ENCODE measurements at regions not wholly inside any gene's neighbourhood (a gene's known extent, or its start where the extent isn't known, plus 50 kb on each side); places are given as distances from the start of the nearest gene placed in this dataset.

GRCh38 chr21:43294194-43294902 is 125.5 kb downstream of the CRYAA start:
- TF ChIP-seq, protein P1, sequence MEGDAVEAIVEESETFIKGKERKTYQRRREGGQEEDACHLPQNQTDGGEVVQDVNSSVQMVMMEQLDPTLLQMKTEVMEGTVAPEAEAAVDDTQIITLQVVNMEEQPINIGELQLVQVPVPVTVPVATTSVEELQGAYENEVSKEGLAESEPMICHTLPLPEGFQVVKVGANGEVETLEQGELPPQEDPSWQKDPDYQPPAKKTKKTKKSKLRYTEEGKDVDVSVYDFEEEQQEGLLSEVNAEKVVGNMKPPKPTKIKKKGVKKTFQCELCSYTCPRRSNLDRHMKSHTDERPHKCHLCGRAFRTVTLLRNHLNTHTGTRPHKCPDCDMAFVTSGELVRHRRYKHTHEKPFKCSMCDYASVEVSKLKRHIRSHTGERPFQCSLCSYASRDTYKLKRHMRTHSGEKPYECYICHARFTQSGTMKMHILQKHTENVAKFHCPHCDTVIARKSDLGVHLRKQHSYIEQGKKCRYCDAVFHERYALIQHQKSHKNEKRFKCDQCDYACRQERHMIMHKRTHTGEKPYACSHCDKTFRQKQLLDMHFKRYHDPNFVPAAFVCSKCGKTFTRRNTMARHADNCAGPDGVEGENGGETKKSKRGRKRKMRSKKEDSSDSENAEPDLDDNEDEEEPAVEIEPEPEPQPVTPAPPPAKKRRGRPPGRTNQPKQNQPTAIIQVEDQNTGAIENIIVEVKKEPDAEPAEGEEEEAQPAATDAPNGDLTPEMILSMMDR (IDR thresholded peaks at IDR 0.05; ENCODE audit: low read depth, low read length), result no peak
- H3K4me3 ChIP-seq (replicated peaks in 1 of 2; ENCODE audit: low read depth in 2 of 2, low read length in 2 of 2), result no peak overlapping the region
- DNase-seq (ENCODE audit: low read depth in 2 of 2), result no peak

- TF ChIP-seq, protein P1 (IDR thresholded peaks at IDR 0.05; ENCODE audit: low read depth, low read length), result no peak
- no peak for DNase-seq (ENCODE audit: low read depth in 2 of 2)
Measured at GRCh38 chr21:43292866-43293142, 124.0 kb downstream of the CRYAA start.

GRCh38 chr21:43292041-43292865 is 123.4 kb downstream of the CRYAA start:
- TF ChIP-seq, protein P1 (IDR thresholded peaks at IDR 0.05; ENCODE audit: low read depth, low read length), result no peak
- no peak overlapping the region for H3K4me3 ChIP-seq (replicated peaks in 1 of 2; ENCODE audit: low read depth in 2 of 2, low read length in 2 of 2)
- DNase-seq (ENCODE audit: low read depth in 2 of 2), result no peak

More at GRCh38 chr21:43292866-43293142, 124.0 kb downstream of the CRYAA start:
- no peak overlapping the region for H3K4me3 ChIP-seq (replicated peaks in 1 of 2; ENCODE audit: low read depth in 2 of 2, low read length in 2 of 2)

DNA sequence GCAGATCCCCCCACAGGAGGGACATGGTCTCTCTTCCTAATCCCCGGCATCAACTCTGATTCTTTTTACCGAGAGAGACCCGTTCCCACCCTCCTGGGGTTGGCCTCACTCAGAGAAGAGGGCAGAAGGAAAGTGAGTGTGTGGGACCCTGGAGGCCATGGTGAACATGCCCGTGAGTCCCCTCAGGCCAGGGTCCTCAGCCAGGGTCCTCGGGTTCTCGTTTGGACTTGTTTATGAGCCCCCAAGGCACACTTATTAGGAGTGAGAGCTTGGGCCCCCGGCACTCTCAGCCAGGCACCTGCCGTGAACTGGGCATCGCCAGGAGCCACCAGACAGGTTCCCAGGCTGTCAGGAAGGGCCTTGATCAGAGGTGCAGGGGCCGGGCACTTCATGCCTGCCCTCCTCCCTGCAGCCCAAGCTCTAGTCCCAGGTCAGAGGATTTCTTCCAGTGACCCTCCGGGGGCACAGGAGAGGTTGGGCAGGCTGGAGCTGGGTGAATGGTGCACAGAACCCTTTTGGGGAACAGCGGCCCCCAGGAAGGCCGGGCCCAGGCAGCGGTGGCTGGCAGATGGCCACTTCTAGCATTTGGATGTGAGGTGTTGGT is 122.6 kb downstream of the CRYAA start:
- DNase-seq (ENCODE audit: low read depth in 2 of 2), result no peak
- TF ChIP-seq, protein P1 (IDR thresholded peaks at IDR 0.05; ENCODE audit: low read depth, low read length), result no peak

DNA sequence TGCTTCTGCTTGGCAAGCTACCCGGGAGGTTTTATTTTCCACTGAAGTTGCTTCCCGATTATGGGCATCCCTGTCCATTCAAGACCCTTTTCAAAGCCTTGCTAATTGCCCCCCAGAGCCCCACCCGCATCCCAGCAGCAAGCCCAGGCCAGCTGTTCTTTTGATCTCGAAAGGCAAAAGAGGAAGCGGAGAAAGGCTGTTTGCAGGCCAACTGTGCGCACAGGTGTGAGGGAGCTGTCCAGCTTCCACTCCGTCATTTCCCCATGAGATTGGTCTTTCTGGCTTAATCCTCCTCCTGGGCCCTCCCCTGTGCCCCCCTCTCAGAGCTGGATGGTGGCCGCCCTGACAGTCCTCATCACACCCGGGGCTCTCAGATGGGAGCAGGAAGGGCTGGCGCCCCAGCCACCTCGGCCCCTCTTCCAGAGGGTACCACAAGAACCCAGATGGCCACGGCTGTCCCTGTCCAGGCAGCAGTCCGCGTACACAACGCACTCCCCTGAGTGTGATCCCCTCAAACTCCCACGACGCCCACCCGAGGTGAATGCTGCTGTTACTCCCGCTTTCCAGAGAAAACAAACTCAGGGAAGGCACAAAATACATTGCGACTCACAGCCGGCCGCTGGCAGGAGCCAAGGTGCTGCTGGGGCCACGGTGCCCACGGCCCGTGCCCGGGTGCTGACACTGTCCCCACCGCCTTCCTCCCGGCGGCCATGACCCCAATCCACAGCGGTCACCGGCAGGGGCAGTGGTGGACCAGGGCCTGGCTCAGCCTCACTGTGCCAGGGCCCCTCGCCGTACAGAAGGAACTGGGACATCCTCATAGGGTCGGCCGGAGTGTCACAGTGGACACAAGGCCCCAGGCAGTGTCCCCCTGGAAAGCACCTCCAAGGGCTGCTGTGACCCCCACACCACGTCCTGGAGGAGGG is 121.9 kb downstream of the CRYAA start:
- no peak overlapping the region for H3K4me3 ChIP-seq (replicated peaks in 1 of 2; ENCODE audit: low read depth in 2 of 2, low read length in 2 of 2)
- DNase-seq (ENCODE audit: low read depth in 2 of 2), result no peak
- TF ChIP-seq, protein P1 (IDR thresholded peaks at IDR 0.05; ENCODE audit: low read depth, low read length), result no peak

More for the DNA sequence above, 122.6 kb downstream of the CRYAA start:
- H3K4me3 ChIP-seq (replicated peaks in 1 of 2; ENCODE audit: low read depth in 2 of 2, low read length in 2 of 2), result no peak overlapping the region

DNA sequence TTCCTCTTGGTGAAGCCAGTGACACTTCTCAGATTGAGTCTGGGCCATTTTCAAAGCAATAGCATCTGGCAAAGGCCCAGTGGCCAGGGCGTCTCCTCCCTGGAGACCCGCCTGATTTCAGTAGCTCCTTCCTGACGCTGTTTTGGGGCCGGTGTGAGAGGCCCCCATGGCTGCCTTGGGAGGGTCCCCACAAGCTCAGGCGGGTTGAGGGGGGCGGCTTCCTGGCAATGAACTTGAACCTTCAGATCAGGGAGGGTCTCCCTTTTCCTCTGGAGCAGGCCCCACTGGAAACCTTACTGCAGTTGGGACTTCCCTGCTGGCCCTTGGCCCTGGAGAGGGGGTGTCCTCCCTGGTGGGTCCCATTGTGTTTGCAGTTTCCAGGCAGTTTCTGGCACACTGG is 121.2 kb downstream of the CRYAA start:
- H3K4me3 ChIP-seq (replicated peaks in 1 of 2; ENCODE audit: low read depth in 2 of 2, low read length in 2 of 2), result no peak overlapping the region
- TF ChIP-seq, protein P1 (IDR thresholded peaks at IDR 0.05; ENCODE audit: low read depth, low read length), result no peak
- DNase-seq (ENCODE audit: low read depth in 2 of 2), result no peak
